ENCODE measurements at regions not wholly inside any gene's neighbourhood (a gene's known extent, or its start where the extent isn't known, plus 50 kb on each side); places are given as distances from the start of the nearest gene placed in this dataset.

DNA sequence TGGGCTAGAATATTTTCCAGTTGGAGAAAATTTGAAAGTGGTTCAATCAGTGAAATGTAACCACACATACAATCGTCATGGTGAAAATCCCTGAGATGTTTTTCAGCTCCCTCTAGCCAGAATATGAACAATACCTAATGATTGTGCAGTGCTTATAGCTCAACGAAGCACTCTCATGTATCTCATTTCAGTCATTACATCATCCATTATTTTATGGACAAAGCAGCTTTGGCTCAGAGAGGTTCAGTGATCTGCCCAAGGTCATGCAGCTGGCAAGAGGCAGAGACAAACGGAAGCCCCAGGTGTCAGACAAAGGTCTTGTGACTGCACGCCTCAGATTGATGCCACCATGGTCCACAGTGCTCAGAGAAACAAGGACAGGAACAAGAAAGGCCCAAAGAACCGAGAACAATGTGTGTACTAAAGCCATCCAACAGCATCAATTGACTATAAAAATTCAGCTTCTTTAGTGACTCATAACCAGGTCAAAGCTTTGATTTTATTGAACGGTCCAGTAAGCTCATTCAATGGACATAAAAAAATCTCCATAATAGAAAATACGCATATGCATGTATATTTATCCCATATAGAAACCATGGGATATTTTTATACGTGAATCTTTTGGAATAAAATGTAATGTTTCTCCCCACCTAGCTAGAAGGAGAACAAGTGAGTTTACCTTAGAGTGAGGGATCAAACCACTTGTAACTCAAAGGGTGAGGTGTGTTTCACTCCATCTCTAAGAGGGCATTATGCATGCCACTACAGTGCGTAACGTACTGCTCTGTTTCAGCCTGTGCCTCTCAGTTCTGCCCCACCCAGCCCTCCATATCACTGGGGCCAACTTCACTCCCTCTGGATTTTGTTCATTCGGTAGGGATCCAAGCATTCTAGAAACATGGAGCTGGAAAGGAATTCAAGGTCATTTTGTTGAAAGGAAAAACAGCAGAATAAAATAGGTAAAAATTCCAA is 141.8 kb downstream of the GRIN2B start:
- DNase-seq = no peak

DNA sequence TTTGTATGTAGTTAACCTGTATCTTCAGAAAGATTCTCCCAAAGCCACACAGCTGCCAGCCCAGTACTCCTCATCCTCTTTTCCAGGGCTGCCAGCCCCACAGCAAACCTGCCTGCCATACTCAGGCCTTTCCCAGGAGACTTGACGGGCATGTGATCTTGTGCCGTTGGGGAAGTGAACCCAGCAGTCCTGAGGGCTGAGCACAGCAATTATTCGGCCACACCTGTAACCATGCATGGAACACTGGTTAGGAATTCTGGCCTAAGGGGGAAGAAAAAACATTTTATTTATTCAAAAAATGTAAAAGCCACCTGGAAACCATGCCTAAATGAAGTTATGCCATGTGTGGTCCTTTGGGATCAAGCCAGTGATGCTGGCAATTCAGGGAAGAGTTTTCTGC is 145.3 kb downstream of the GRIN2B start:
- no peak for DNase-seq

DNA sequence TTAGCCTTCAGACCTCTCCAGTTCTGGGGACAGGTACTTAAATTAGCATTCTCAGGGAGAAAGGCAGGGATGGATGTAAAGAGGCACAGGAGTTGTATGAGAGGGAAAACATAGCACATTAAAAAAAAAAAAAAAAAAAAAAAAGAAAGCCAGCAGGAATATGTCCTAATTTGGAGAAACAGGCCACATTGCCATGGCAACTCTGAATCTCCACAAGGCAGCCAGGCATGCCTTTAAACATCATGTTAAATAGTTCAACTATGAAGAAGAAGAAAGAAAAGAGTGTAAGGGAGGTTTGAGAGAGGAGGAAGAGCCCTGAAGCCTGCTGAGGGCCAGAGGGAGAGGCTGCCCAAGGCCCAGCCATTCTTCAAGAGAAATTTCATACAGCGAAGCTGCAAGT is 145.8 kb downstream of the GRIN2B start:
- no peak for DNase-seq

DNA sequence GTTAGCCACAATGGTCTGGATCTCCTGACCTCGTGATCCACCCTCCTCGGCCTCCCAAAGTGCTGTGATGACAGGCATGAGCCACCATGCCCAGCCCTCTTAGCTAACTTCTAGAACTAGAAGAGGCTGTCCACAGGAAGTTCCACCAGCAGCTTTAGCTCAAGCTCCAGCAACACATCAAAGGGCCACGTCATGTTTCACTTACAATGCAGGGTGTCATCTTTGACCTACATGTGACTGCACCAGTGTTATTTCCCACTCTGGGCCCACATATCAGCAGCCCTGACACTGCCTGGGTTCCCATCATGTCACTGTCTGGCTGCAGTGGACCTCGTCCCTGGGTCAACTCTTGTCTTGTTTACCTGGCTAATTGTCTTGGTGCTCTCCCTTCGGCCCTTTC is 147.2 kb downstream of the GRIN2B start:
- no peak for DNase-seq

DNA sequence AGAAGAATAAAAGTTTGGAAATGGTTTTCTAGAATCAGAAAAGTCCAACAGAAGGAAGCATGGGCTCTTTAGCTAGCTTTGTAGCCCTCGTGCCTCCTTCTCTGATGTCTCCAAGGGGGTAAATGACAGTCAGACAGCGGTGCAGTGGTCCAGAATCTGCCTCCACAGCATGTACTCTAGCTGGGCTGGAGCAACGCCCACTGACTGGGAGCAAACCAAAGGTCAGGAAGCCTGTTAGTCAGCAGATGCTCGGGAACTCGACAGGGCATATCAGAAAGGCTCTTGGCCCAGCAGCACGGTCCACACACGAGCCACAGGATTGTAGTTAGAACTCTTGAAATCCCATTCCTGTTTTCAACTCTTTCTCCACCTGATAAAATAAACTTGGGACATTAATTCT is 164.3 kb downstream of the GRIN2B start:
- no peak for DNase-seq

DNA sequence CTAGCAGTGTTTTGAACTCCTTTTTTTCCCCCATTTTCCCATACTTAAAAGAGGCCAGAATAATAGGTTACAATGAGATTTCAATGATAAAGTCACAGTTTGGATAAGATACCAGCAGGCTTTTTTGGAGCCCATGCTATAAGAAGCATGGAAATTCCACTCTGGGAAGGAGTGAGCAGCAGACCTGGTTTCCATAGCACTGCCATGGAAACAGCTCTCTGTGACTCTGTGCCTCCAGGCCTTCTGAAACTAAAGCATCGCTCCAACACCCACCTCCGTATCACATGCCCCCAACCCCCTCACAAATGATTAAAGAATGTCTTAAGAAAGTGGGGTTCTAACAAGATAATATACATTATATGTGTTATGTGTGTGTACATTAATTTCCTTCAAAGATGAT is 165.0 kb downstream of the GRIN2B start:
- no peak for DNase-seq

DNA sequence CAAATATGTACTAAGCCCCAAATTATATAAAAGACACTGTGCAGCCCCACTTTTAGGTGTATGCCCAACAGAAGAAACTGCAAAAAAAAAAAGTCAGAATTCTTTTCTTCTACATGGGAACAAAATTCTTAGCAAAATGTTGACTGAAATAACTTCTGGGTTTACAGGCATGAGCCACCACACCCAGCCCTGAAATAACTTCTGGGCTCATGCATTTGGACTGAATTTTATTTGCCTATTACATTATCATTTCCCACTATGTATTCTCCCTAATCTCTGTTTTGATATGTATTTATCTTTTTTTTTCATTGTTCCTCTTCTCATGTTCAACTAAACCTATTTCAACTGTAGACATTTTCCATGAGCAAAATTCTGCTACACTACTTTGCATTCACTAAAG is 169.2 kb downstream of the GRIN2B start:
- DNase-seq = no peak

DNA sequence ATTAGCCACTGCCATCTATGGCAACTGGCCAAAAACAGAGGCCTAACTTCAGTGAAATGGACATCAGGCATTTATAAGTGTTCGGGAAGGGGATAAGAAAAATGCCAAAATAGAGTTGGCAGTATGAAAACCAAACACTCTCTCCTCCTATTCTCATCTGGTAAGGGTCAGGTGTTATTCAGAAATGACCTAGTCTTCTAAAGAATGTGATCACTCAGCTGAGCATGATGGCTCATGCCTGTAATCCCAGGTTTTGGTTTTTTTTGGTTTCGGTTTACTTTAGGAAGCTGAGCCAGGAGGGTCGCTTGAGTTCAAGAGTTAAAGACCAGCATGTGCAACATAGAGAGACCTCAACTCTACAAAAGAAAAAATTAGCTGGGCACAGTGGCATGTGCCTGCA is 170.3 kb downstream of the GRIN2B start:
- DNase-seq = no peak

DNA sequence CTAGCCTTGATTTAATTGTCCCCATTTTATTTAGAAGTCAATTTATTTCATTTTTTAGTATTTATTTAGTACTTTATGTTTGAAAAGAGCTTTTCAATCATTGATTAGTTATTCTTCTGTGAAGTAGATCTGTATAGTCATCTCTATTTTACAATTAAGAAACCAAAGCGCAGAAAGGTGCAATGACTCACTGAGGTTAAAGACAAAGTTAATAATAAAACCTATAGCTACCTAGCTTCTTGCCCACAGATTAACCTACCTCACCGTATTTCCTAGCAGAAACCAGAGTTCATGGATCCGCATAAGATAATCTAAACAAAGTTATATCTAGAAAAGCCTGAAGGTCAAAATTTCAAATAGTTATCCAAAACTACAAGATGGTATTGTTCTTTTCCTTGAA is 176.4 kb downstream of the GRIN2B start:
- no peak for DNase-seq

DNA sequence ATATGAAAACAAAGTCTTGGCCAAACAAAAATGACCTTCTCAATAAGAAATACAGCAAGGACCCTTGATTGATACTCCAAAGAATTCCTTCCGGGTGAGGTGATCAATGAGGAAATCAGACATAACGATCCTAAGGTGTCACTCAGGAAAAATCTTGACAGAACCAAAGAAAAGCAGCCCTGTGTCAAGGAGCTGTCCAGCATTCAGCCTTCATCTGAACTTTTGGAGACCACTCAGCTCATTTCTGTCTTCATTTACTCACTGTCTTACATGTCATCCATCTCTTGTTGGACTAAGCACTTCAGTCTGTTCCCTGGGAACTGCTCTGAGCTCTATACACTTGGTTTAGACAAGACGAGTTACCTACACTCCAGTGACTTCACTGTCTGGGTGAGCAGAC is 179.9 kb downstream of the GRIN2B start:
- DNase-seq = no peak

DNA sequence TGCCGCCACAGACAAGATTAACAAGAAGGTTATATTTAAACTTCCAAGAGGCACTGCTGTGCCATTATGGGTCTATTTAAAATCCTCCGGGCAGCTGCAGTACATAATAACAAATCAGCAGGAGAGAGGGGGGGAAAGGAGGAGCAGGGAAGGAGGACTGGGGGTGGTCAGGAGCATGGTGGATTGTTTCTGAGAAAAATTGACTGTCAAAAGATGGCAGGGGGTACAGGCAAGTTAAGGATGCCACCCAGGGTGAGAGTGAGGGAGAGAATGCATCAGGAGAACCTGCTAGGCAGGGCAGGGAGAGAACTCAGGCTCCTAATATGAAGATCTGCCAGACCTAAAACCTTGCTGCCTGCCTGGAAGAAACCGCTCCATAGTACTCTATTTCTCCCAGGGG is 181.8 kb downstream of the GRIN2B start:
- DNase-seq = no peak

DNA sequence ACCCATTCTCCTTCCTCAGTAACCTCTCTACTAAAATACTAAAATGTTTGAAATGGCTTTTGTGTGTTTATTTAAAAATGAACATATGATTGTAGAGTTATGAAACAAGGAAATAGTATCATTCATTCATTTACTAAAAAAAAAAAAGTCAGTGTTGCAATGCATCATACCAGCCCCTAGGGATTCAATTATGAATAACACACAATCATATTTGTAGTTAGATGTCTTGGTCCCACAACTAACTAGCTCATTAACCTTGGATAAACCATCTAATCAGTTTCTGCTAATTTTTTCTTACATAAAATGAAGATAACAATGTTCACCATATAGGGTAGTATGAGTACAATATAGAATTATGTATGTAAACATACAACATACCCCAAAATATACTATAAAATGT is 183.2 kb downstream of the GRIN2B start:
- DNase-seq = no peak

DNA sequence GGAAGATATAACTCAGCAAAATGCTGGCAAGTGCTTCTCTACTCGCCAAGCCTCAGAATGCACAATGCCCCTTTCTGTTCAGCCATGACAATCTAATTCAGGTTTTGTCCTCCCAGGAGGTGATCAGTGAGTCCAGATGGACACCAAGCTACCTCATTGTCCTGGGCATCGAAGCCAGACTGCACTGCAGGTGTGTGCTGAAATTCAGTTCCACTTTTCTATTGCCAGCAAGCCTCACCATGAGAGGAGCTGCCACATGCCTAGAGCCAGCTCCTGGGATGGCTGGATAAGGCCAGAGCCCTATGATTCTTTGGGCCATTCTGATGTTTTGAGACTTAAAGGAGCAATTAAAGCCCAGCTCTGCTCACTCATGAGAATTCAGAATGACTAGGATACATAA is 186.7 kb downstream of the GRIN2B start:
- no peak for DNase-seq

DNA sequence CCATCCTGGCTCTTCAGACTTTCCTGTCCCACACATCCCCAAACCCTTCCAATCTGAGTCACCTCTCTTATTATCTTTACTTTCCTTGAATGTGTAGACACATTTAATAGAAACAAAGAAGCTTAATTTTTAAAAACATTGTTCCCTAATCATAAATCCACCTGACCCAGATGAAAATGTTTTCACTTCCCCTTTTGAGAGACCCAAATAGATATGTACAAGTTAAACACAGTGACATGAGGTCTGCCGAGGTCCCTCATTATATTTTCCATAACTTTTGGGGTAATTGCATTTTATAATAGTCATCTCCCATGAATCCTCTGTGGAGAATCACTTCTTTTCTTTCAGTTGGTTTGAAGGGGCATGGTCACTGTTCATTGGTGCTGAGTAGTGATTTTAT is 191.1 kb downstream of the GRIN2B start:
- DNase-seq = no peak

DNA sequence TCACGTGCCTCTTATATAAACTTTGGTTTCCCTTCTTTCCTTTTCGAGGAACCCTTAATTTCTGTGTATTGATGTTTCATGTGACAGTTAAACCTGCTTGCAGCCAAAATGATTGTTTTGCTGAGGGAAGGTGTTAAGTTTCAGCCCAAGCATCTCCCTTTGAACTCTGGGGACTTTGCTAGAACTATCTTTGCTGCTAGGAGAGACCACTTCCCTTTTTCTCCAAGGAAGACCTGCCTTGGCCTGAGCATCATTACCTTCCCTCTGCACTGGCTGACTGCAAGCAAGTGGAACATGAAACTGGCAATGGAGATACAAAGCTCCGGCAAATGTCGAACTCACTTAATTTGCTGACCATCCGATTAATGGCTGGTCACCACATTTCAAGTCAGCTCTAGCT is 192.8 kb downstream of the GRIN2B start:
- DNase-seq = no peak

DNA sequence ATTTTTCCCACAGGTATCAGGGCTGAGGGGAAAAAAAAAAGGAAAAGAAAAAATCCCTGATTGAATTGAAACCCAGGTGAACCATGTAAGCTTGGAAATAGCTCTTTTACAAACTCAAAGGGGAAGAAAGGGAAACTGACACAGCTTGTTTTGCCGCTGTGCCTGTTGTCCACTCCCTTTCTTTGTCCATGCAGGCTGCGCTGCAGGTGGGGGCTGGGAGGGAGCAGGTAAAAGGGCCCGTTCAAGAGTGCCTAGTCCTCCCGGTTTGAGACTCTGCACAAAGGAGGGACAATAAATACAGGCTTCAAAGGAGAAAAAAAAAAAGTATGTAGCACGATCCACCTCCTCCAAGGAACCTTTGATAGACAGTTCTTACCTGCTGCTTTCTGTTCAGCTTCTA is 194.8 kb downstream of the GRIN2B start:
- DNase-seq = no peak

DNA sequence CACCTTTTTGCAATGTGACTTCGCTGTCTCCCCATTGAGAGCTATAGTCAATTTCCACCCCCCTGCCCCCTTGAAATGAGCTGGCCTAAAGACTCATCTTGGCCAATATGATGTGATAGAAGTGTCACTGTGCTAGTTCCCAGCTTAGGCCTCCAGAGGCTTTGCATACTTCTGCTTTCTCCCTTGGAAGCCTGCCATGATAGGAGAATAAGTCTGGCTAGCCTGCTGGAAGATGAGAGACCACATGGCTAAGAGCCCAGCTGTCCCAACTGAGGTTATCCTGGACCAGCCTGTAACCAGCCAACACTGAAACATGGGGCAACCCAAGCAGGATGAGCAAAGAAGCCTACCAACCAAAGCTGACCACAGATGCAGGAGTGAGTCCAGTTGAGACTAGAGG is 196.9 kb downstream of the GRIN2B start:
- DNase-seq = no peak

DNA sequence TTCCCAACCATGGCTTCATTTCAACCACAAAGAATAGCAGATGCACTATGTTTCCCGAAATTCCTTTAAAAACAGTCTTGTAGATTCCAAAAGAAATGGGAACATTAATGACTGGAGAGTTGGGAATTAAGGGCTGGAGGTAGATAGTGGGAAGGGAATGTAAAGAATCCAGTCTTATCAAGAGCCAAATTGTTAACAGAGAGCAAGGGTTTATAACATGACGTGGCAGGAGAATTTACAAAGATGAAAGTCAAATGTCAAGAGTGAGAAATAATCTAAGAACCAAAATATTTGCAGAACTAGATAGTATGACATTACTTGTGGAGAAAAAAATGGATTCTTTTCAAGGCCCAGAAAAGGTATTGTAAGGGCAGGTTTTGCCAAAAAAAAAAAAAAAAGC is 200.9 kb downstream of the GRIN2B start:
- DNase-seq = no peak

DNA sequence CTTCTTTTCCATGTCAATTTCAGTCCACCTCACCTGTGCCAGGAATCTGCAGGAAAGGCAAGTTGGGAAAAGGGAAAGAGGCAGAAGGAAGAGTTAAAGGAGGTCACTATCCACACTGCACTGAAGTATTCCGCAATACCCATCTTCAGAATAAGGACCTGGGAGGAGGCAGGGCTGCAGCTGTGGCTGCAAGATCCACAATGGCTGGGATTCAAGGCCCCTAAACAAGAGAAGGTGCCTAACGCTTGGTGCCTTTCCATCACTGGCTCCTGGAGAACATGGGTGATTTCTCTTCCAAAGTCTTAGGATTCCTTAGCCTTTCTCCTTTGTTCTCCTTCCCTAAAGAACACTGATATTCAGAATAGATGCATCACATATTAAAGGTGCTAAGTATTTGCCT is 204.0 kb downstream of the GRIN2B start:
- no peak for DNase-seq

DNA sequence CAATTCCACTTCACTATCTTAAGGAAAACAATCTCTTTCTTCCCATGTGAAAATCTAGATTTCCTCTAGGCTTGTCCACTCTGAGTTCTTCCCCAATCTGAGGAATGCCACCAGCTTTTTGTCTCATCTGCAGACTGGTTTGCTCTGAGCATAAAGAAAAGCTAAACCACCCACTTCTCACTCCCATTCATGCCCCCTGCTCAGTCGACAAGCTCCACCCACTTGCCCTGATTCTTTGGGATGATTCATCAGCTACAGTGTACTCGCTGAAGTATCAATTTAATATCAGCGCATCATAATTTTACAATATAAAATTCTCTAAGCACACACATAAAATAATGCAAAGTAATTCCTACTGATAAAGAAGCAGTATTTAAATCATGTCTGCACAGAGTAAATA is 209.1 kb downstream of the GRIN2B start:
- no peak for DNase-seq

DNA sequence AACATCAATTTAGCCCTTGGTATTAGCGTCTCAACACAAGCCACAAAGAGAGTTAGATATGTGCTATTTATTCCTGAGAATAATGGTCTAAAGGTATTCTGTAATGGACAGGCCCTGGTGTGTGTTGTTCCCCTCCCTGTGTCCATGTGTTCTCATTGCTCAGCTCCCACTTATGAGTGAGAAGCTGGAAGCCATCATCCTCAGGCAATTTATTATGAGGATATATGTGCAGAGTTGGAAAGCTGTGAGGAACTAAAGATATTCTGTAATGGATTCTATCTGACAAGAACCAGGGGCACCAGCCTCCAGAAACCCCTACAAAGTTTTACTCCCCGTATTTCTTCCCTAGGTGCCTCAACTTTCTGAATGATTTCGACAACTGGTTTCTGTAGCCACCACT is 210.8 kb downstream of the GRIN2B start:
- no peak for DNase-seq

DNA sequence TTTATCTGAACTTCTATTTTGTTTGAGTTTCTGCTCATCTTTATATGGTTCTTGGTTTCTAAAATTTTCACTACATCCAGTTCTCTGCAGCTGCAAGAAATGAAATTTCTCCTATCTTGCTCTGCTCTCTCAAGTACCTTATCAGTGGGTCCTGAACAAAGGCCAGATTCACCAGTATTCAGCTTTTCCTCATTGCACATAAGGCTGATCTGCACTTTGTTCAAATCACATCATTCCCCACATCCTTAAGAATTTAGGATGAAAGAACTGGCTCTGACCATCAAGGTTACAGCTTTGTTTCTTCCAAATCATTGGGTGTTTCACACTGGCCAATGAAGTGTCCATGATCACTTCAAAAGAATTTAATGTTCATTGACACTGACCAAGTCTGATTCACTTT is 211.4 kb downstream of the GRIN2B start:
- DNase-seq = no peak

DNA sequence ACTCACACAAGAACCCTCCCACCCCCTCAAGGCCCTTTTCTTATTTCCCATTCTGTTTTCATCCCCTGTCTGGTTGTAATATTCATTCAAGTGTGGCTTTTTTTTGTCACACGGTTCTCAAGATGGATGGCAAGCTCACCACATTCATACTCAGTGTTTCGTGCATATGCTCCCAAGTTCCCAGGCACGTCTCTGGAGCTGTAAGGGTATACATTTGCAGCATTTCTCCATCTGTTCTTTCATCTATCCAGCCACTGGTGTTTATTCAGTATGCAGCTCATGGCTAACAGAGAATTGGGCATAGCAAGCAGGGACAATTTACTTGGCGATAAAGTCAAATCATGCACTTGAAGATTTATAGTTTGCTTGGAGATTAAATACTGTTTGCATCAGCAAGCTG is 212.1 kb downstream of the GRIN2B start:
- no peak for DNase-seq

DNA sequence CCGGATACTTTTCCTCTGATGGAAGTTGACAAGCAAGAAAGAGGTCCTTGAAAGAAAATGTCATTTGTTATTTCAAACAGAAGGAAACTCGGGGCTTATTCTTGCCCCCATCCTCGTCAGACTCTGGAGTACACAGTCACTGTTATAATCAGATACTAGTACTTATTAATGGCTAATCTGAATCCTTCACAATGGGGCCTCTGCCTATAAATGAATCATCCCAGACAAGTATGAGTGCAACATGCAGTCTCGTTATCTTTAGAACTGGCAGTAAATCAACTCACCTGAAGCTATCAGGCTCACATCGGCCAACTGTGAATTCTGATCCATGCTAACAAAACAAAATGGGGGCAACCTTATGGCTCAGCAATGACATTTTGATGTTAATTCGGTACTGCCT is 216.7 kb downstream of the GRIN2B start:
- no peak for DNase-seq

DNA sequence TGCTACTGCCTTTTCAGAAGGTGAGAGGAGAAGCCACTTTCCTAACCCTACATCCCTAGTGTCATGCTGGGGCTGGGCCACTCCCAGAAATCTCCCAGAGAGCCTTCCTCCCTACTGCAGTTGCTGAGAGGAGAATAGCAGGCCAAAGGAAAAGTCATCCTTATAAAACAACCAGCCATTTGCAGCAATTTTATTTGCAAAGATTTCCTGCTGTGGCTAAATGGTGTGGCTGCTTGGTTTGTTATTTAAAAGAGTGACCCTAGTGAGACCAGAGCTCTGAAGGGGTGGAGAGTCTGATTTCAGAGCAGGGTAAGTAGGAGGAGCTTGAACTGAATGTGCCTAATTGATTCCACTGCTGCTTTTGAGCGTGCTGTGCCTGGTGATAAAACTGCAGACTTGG is 232.0 kb downstream of the GRIN2B start:
- no peak for DNase-seq
